Neural progenitor cell (in vitro differentiated cells): ENCODE measurements at regions not wholly inside any gene's neighbourhood (a gene's known extent, or its start where the extent isn't known, plus 50 kb on each side); places are given as distances from the start of the nearest gene placed in this dataset.
A peak's percentile ranks its signal among the peaks of the same experiment; 100 is the strongest.

Experiments
- DNase-seq: peaks from one replicate; pipeline ENCODE4 v3.0.0-alpha.2; 2016; ENCODE audit warnings: low spot score
- H2AFZ ChIP-seq: fragments of 200-600 bp; sonication (generic); replicated peaks from 2 replicates; pipeline ENCODE4 v1.6.1; 2016; ENCODE audit warnings: antibody characterized with exemption
- H3F3A ChIP-seq: fragments of 200-600 bp; sonication (generic); 2 replicates; pipeline ENCODE4 v1.6.1; 2016; ENCODE audit warnings: antibody characterized with exemption, low read depth
- H3K27ac ChIP-seq: fragments of 200-600 bp; sonication (generic); 2 replicates; pipeline ENCODE4 v1.5.1; 2016; ENCODE audit warnings: mild to moderate bottlenecking
- H3K27me3 ChIP-seq: fragments of 200-600 bp; sonication (generic); 2 replicates; pipeline ENCODE4 v1.6.1; 2016; ENCODE audit warnings: mild to moderate bottlenecking, moderate library complexity
- H3K36me3 ChIP-seq: fragments of 200-600 bp; sonication (generic); 2 replicates; pipeline ENCODE4 v1.5.1; 2016
- H3K4me1 ChIP-seq: fragments of 200-600 bp; sonication (generic); 2 replicates; pipeline ENCODE4 v1.6.1; 2016; ENCODE audit warnings: mixed run types
- H3K4me2 ChIP-seq: fragments of 200-600 bp; sonication (generic); 2 replicates; pipeline ENCODE4 v1.6.1; 2016
- H3K4me3 ChIP-seq: fragments of 200-600 bp; sonication (generic); 2 replicates; pipeline ENCODE4 v1.5.1; 2016
- H3K79me2 ChIP-seq: fragments of 200-600 bp; sonication (generic); 2 replicates; pipeline ENCODE4 v1.6.1; 2016; ENCODE audit warnings: low read depth
- H3K9ac ChIP-seq: fragments of 200-600 bp; sonication (generic); 2 replicates; pipeline ENCODE4 v1.6.1; 2016
- H3K9me3 ChIP-seq: fragments of 200-600 bp; sonication (generic); 2 replicates; pipeline ENCODE4 v1.5.1; 2016; ENCODE audit warnings: low read depth
- H4K20me1 ChIP-seq: fragments of 200-600 bp; sonication (generic); 2 replicates; pipeline ENCODE4 v1.6.1; 2016; ENCODE audit warnings: low read depth
- H3K27ac Mint-ChIP-seq: 3 replicates; pipeline ENCODE4 v1.8.0; 2021; ENCODE audit warnings: mixed read lengths
- H3K27me3 Mint-ChIP-seq: 2 replicates; pipeline ENCODE4 v1.8.0; 2022; ENCODE audit warnings: low read depth, mild to moderate bottlenecking, inconsistent platforms, moderate library complexity, mixed read lengths; ENCODE audit not compliant: insufficient read depth
- H3K36me3 Mint-ChIP-seq: 3 replicates; pipeline ENCODE4 v1.8.0; 2021; ENCODE audit warnings: mixed read lengths
- H3K4me1 Mint-ChIP-seq: 3 replicates; pipeline ENCODE4 v1.8.0; 2021; ENCODE audit warnings: mixed read lengths
- H3K4me3 Mint-ChIP-seq: 3 replicates; pipeline ENCODE4 v1.8.0; 2021; ENCODE audit warnings: mild to moderate bottlenecking, moderate library complexity, mixed read lengths
- H3K9me3 Mint-ChIP-seq: 3 replicates; pipeline ENCODE4 v1.8.0; 2020; ENCODE audit warnings: mixed read lengths
- CTCF ChIP-seq: fragments of 200-600 bp; sonication (generic); IDR thresholded peaks from 2 replicates; pipeline ENCODE4 v1.5.1; 2017; ENCODE audit warnings: antibody characterized with exemption, mild to moderate bottlenecking
- EZH2 ChIP-seq: fragments of 200-600 bp; sonication (generic); IDR thresholded peaks from 2 replicates; pipeline ENCODE4 v1.6.1; 2017; ENCODE audit warnings: antibody characterized with exemption, mild to moderate bottlenecking, moderate library complexity
- EZH2phosphoT487 ChIP-seq: fragments of 200-600 bp; sonication (generic); IDR thresholded peaks from 2 replicates; pipeline ENCODE4 v1.6.1; 2017; ENCODE audit warnings: antibody characterized with exemption

- no peak overlapping the region for H3K4me3 Mint-ChIP-seq
- Histone ChIP-seq H3K9me3 (no peaks in the 10 kb centered on the region), H3K9ac (no peak overlapping the region), H3K27ac (no peak overlapping the region), H3K4me1 (peaks cover 3% of the 10 kb centered on the region), H4K20me1 (no peaks in the 10 kb centered on the region), H2AFZ (no peak overlapping the region), H3K4me2 (no peak overlapping the region), H3K36me3 (no peaks in the 10 kb centered on the region), H3K79me2 (no peaks in the 10 kb centered on the region), H3K27me3 (no peaks in the 10 kb centered on the region), H3K4me3 (no peak overlapping the region), H3F3A (no peaks in the 10 kb centered on the region)
- H3K4me1 Mint-ChIP-seq: peaks cover 42% of the 10 kb centered on the region
- TF ChIP-seq EZH2phosphoT487 (no peak), CTCF (no peak), EZH2 (no peak)
- peaks cover 3% of the 10 kb centered on the region for H3K27me3 Mint-ChIP-seq
- no peak overlapping the region for H3K27ac Mint-ChIP-seq
- H3K36me3 Mint-ChIP-seq: no peaks in the 10 kb centered on the region
- DNase-seq: no peak
- peaks cover 13% of the 10 kb centered on the region for H3K9me3 Mint-ChIP-seq
Observed at GRCh38 chr2:234570476-234570875, 73.6 kb upstream of the ARL4C start.

- Mint-ChIP-seq H3K27ac (no peak overlapping the region), H3K4me1 (peaks cover 48% of the 10 kb centered on the region)
- no peak for TF ChIP-seq EZH2
- TF ChIP-seq CTCF: no peak
- TF ChIP-seq EZH2phosphoT487: no peak
Observed at GRCh38 chr2:234569776-234570430, 73.0 kb upstream of the ARL4C start.

GRCh38 chr2:234566622-234567021 lies 69.7 kb upstream of the ARL4C start:
- H3K79me2 ChIP-seq: no peaks in the 10 kb centered on the region
- Mint-ChIP-seq H3K9me3 (peaks cover 9% of the 10 kb centered on the region), H3K36me3 (no peaks in the 10 kb centered on the region), H3K27ac (no peak overlapping the region), H3K4me3 (no peak overlapping the region), H3K4me1 (peaks cover 54% of the 10 kb centered on the region), H3K27me3 (peaks cover 6% of the 10 kb centered on the region)
- no peaks in the 10 kb centered on the region for H4K20me1 ChIP-seq
- no peak for DNase-seq
- H3K9ac ChIP-seq: no peak overlapping the region
- no peaks in the 10 kb centered on the region for H3K27me3 ChIP-seq
- H3K4me3 ChIP-seq: no peak overlapping the region
- H3K4me1 ChIP-seq: peaks cover 12% of the 10 kb centered on the region
- no peak overlapping the region for H2AFZ ChIP-seq
- no peaks in the 10 kb centered on the region for H3F3A ChIP-seq
- no peak overlapping the region for H3K4me2 ChIP-seq
- no peaks in the 10 kb centered on the region for H3K36me3 ChIP-seq
- no peak for TF ChIP-seq EZH2
- no peak for TF ChIP-seq EZH2phosphoT487
- peaks cover 2% of the 10 kb centered on the region for H3K9me3 ChIP-seq
- H3K27ac ChIP-seq: no peak overlapping the region

More at GRCh38 chr2:234569776-234570430, 73.0 kb upstream of the ARL4C start:
- H2AFZ ChIP-seq: no peak overlapping the region
- no peaks in the 10 kb centered on the region for H3K27me3 ChIP-seq
- H3K36me3 Mint-ChIP-seq: no peaks in the 10 kb centered on the region
- H3K4me3 Mint-ChIP-seq: no peak overlapping the region
- H3K4me1 ChIP-seq: peaks cover 7% of the 10 kb centered on the region
- no peaks in the 10 kb centered on the region for H3K36me3 ChIP-seq
- H3K9me3 Mint-ChIP-seq: peaks cover 13% of the 10 kb centered on the region
- H3K79me2 ChIP-seq: no peaks in the 10 kb centered on the region
- no peaks in the 10 kb centered on the region for H3F3A ChIP-seq
- H3K27me3 Mint-ChIP-seq: peaks cover 3% of the 10 kb centered on the region
- no peak overlapping the region for H3K4me2 ChIP-seq
- H3K4me3 ChIP-seq: no peak overlapping the region
- H4K20me1 ChIP-seq: no peaks in the 10 kb centered on the region
- H3K9ac ChIP-seq: no peak overlapping the region
- no peak for DNase-seq
- H3K9me3 ChIP-seq: no peaks in the 10 kb centered on the region
- no peak overlapping the region for H3K27ac ChIP-seq

- peaks cover 12% of the 10 kb centered on the region for H3K4me1 ChIP-seq
- peak overlapping the region; percentile 93 for H3K27ac Mint-ChIP-seq
- peaks cover 50% of the 10 kb centered on the region for H3K4me1 Mint-ChIP-seq
- peaks cover 5% of the 10 kb centered on the region for H3K9me3 ChIP-seq
- H4K20me1 ChIP-seq: no peaks in the 10 kb centered on the region
- H3K79me2 ChIP-seq: no peaks in the 10 kb centered on the region
- peaks cover 2% of the 10 kb centered on the region for H3K36me3 Mint-ChIP-seq
- no peak overlapping the region for H3K27ac ChIP-seq
- H2AFZ ChIP-seq: no peak overlapping the region
- no peaks in the 10 kb centered on the region for H3F3A ChIP-seq
- H3K4me3 Mint-ChIP-seq: no peak overlapping the region
- H3K4me2 ChIP-seq: no peak overlapping the region
- H3K9me3 Mint-ChIP-seq: peaks cover 15% of the 10 kb centered on the region
- DNase-seq: no peak
- H3K36me3 ChIP-seq: no peaks in the 10 kb centered on the region
- no peaks in the 10 kb centered on the region for H3K27me3 ChIP-seq
- no peak overlapping the region for H3K4me3 ChIP-seq
- no peak overlapping the region for H3K9ac ChIP-seq
- H3K27me3 Mint-ChIP-seq: peaks cover 8% of the 10 kb centered on the region
- no peak for TF ChIP-seq EZH2phosphoT487
- no peak for TF ChIP-seq CTCF
- no peak for TF ChIP-seq EZH2
Observed at GRCh38 chr2:234565842-234566619, 69.2 kb upstream of the ARL4C start.
